Neuronal stem cell (in vitro differentiated cells): ENCODE measurements at regions not wholly inside any gene's neighbourhood (a gene's known extent, or its start where the extent isn't known, plus 50 kb on each side); places are given as distances from the start of the nearest gene placed in this dataset.

Experiments used
- DNase-seq: peaks from one replicate; pipeline ENCODE4 v3.0.0-alpha.2; 2013; ENCODE audit warnings: low spot score
- H2AFZ ChIP-seq: one replicate; pipeline ENCODE4 v1.6.1; 2013; ENCODE audit warnings: mild to moderate bottlenecking, low read length, inconsistent platforms
- H2AK5ac ChIP-seq: 2 replicates; pipeline ENCODE4 v1.6.1; 2013; ENCODE audit warnings: low read depth, mild to moderate bottlenecking, inconsistent platforms, low read length, moderate library complexity, mixed read lengths
- H2BK120ac ChIP-seq: 2 replicates; pipeline ENCODE4 v1.6.1; 2013; ENCODE audit warnings: low read depth, mild to moderate bottlenecking, inconsistent platforms, low read length, moderate library complexity, mixed read lengths
- H2BK12ac ChIP-seq: one replicate; pipeline ENCODE4 v1.6.1; 2013; ENCODE audit warnings: low read length, inconsistent platforms
- H2BK15ac ChIP-seq: 2 replicates; pipeline ENCODE4 v1.6.1; 2013; ENCODE audit warnings: mild to moderate bottlenecking, low read length, inconsistent platforms, mixed read lengths
- H2BK5ac ChIP-seq: one replicate; pipeline ENCODE4 v1.6.1; 2013; ENCODE audit warnings: inconsistent platforms, mild to moderate bottlenecking, low read length, moderate library complexity
- H3K14ac ChIP-seq: one replicate; pipeline ENCODE4 v1.6.1; 2013; ENCODE audit warnings: low read length, inconsistent platforms
- H3K18ac ChIP-seq: 2 replicates; pipeline ENCODE4 v1.6.1; 2013; ENCODE audit warnings: low read length, inconsistent platforms
- H3K23ac ChIP-seq: 2 replicates; pipeline ENCODE4 v1.6.1; 2013; ENCODE audit warnings: low read depth, mild to moderate bottlenecking, mixed read lengths, low read length, inconsistent platforms; ENCODE audit not compliant: poor library complexity
- H3K27ac ChIP-seq: replicated peaks from 3 replicates; pipeline ENCODE4 v1.5.1; 2013; ENCODE audit warnings: low read length, inconsistent platforms
- H3K27me3 ChIP-seq, 3 experiments: 2 replicates each; pipeline ENCODE4 v1.6.1; 2013; ENCODE audit warnings: low read length in 3 of 3, mild to moderate bottlenecking in 2 of 3, inconsistent platforms in 1 of 3, low read depth in 1 of 3, mixed read lengths in 1 of 3, moderate library complexity in 1 of 3; ENCODE audit not compliant: control insufficient read depth in 3 of 3, insufficient read depth in 3 of 3
- H3K36me3 ChIP-seq, 2 donors: replicated peaks in 1 of 2; 2 replicates each; pipeline ENCODE4 v1.6.1; 2013; ENCODE audit warnings: low read length in 2 of 2; ENCODE audit not compliant: control insufficient read depth in 2 of 2, insufficient read depth in 2 of 2
- H3K4ac ChIP-seq: 2 replicates; pipeline ENCODE4 v1.6.1; 2013; ENCODE audit warnings: inconsistent platforms, mild to moderate bottlenecking, low read length, moderate library complexity
- H3K4me1 ChIP-seq, 2 donors: 1 replicate in 1 of 2; 2 replicates in 1 of 2; pipeline ENCODE4 v1.6.1; 2013; ENCODE audit warnings: low read length in 2 of 2, low read depth in 1 of 2; ENCODE audit not compliant: control insufficient read depth in 2 of 2, insufficient read depth in 1 of 2
- H3K4me2 ChIP-seq: one replicate; pipeline ENCODE4 v1.6.1; 2013; ENCODE audit warnings: mild to moderate bottlenecking, low read length, inconsistent platforms; ENCODE audit not compliant: insufficient read depth, poor library complexity, severe bottlenecking
- H3K4me3 ChIP-seq, 2 donors: 2 replicates each; pipeline ENCODE4 v1.5.1; 2013; ENCODE audit warnings: low read length in 2 of 2, mild to moderate bottlenecking in 2 of 2, inconsistent platforms in 1 of 2, moderate library complexity in 1 of 2
- H3K79me1 ChIP-seq: one replicate; pipeline ENCODE4 v1.6.1; 2013; ENCODE audit warnings: low read depth, mild to moderate bottlenecking, inconsistent platforms, low read length, moderate library complexity
- H3K9ac ChIP-seq: one replicate; pipeline ENCODE4 v1.6.1; 2013; ENCODE audit warnings: mild to moderate bottlenecking, low read depth, low read length, inconsistent platforms; ENCODE audit not compliant: poor library complexity
- H3K9me3 ChIP-seq, 2 donors: replicated peaks in 1 of 2; 2 replicates each; pipeline versions ENCODE3 to v1.6.1; 2013; ENCODE audit warnings: low read length in 2 of 2, mild to moderate bottlenecking in 2 of 2, inconsistent platforms in 1 of 2, low read depth in 1 of 2, mixed read lengths in 1 of 2, moderate library complexity in 1 of 2; ENCODE audit not compliant: control insufficient read depth in 2 of 2, insufficient read depth in 1 of 2
- H4K8ac ChIP-seq: one replicate; pipeline ENCODE4 v1.6.1; 2013; ENCODE audit warnings: low read depth, mild to moderate bottlenecking, inconsistent platforms, low read length, moderate library complexity
- H4K91ac ChIP-seq: one replicate; pipeline ENCODE4 v1.6.1; 2013; ENCODE audit warnings: low read length, low read depth, mild to moderate bottlenecking, inconsistent platforms; ENCODE audit not compliant: poor library complexity
- WGBS, 2 donors: extraction: QIAGEN DNeasy Blood & Tissue Kit; methylation state at CpG; one replicate each; pipeline ENCODE4 v1.1.7; 2013; ENCODE audit warnings: missing lambda C conversion rate in 2 of 2, mixed read lengths in 1 of 2; ENCODE audit not compliant: insufficient read length in 2 of 2, insufficient replicate concordance in 1 of 2; ENCODE audit errors: extremely low coverage in 2 of 2; 5-methylcytosine and 5-hydroxymethylcytosine counted together

DNA sequence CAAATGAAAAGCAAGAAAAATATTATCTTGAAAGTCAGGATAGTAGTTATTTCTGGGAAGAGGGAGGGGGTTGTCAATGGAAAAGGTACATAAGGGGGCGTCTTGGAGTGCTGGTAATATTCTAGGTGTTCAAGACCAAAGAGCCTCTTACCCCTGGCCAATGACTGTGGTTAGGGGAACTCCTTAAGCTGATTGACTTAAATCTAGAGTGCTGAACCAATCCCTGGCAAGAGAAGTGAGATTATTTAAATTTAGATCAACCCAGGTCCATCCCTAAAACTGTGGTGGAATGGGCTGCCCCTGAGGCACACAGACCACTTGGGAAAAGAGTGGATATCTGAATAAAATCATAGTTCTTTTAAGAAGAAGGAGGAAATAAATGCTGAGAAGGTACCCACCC is 174.1 kb downstream of the COPRS start:
- no peaks in the 10 kb centered on the region for H3K36me3 ChIP-seq
- no peak overlapping the region for H3K23ac ChIP-seq
- no peak overlapping the region for H3K4ac ChIP-seq
- no peak overlapping the region for H2AK5ac ChIP-seq
- no peak overlapping the region for H3K4me2 ChIP-seq
- H2BK15ac ChIP-seq: no peak overlapping the region
- no peak overlapping the region for H4K8ac ChIP-seq
- WGBS, 2 donors: no CpG with 5 or more reads among the region's 1 CpG
- no peaks in the 10 kb centered on the region for H3K9me3 ChIP-seq
- no peak overlapping the region for H3K9ac ChIP-seq
- H3K79me1 ChIP-seq: no peaks in the 10 kb centered on the region
- peaks cover 0 to 2% of the 10 kb centered on the region in 2 donors for H3K4me1 ChIP-seq
- no peak overlapping the region for H2BK12ac ChIP-seq
- no peak overlapping the region for H2AFZ ChIP-seq
- no peak for DNase-seq
- peaks cover 0 to 2% (median 0%) of the 10 kb centered on the region in 3 experiments for H3K27me3 ChIP-seq
- H4K91ac ChIP-seq: no peak overlapping the region
- no peak overlapping the region for H3K27ac ChIP-seq
- H3K14ac ChIP-seq: no peak overlapping the region
- H2BK120ac ChIP-seq: no peak overlapping the region
- no peak overlapping the region for H3K4me3 ChIP-seq
- no peak overlapping the region for H2BK5ac ChIP-seq
- H3K18ac ChIP-seq: no peak overlapping the region

DNA sequence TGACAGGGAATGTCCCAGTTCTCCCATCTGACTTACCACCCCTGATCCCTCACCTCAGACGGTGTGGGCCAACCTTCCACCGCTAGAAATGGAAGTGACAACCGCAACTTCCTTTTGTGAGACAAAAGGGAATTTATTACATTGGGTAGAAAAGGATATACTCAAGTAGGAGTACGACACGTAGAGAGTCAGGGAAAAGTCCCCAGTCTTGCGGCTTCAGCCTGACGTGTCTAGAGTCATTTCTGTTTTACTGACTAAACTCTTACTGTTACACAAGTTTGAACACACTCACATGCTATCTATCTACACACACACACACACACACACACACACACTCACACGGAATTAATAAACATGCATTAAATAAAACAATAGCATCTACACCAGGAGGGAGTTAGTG is 178.9 kb downstream of the COPRS start:
- Histone ChIP-seq H2BK12ac (no peak overlapping the region), H3K14ac (no peak overlapping the region), H2BK120ac (no peak overlapping the region), H3K23ac (no peak overlapping the region), H3K4ac (no peak overlapping the region), H3K9me3 (no peaks in the 10 kb centered on the region), H2AFZ (no peak overlapping the region), H2BK15ac (no peak overlapping the region), H4K91ac (no peak overlapping the region), H3K18ac (no peak overlapping the region), H3K79me1 (no peaks in the 10 kb centered on the region), H3K27ac (no peak overlapping the region), H3K4me1 (no peaks in the 10 kb centered on the region), H3K36me3 (no peaks in the 10 kb centered on the region), H3K9ac (no peak overlapping the region), H3K4me3 (no peak overlapping the region), H2BK5ac (no peak overlapping the region), H4K8ac (no peak overlapping the region), H3K27me3 (peaks cover 0 to 2% (median 0%) of the 10 kb centered on the region in 3 experiments), H2AK5ac (no peak overlapping the region), H3K4me2 (no peak overlapping the region)
- no peak for DNase-seq
- no CpG with 5 or more reads among the region's 8 CpGs for WGBS, 2 donors

DNA sequence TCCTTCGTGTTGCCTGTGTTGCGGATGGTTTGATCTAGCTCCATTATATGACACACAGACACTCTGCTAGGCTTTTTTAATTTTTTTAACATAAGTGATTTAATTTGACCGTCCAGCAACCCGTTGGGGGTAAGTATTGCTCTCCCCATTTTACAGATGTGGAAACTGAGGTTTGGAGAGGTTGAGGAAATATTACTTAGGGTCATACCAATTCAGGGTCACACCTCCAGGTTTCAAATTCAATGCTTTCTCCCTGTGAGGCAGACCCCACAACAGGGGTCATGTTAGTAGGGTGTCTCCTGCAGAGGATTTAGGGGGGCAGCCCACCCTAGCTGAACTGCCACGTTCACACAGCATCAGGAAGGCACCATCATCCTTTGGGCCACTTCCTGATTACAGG is 179.4 kb downstream of the COPRS start:
- no peak for DNase-seq
- whole genome bisulfite sequencing, 2 donors: no CpG with 5 or more reads among the region's 5 CpGs
- H2AFZ ChIP-seq: no peak overlapping the region

DNA sequence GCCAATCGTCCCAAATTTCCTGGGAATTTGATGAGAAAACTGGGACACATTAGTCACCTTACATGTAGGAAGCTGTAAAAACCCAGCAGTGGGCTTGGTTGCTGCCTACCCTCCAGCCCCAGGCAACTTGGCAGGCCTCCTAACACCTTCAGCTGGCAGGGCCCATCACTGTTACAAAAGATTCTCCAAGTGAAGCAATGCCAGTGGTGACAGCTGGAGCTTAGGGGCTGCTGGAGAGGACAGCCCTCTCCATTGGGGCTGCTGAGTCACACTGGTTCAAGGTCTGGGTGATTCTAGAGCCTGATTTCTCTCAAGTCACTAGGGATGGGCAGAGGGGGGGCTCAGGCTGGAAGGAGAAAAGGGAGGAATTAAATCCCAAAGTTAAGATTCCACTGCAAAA is 180.6 kb downstream of the COPRS start:
- Histone ChIP-seq H2BK5ac (no peak overlapping the region), H2BK15ac (no peak overlapping the region), H3K27ac (no peak overlapping the region), H3K36me3 (no peaks in the 10 kb centered on the region), H3K9ac (no peak overlapping the region), H3K23ac (no peak overlapping the region), H4K91ac (no peak overlapping the region), H2BK12ac (no peak overlapping the region), H3K9me3 (no peaks in the 10 kb centered on the region), H2BK120ac (no peak overlapping the region), H3K4ac (no peak overlapping the region), H2AK5ac (no peak overlapping the region), H3K79me1 (no peaks in the 10 kb centered on the region), H3K4me2 (no peak overlapping the region), H3K4me1 (no peaks in the 10 kb centered on the region), H3K18ac (no peak overlapping the region), H2AFZ (no peak overlapping the region), H3K14ac (no peak overlapping the region), H3K4me3 (no peak overlapping the region), H4K8ac (no peak overlapping the region), H3K27me3 (no peaks in the 10 kb centered on the region)
- WGBS, 2 donors: no CpG with 5 or more reads among the region's 1 CpG
- no peak for DNase-seq

More for the DNA sequence above, 179.4 kb downstream of the COPRS start:
- H3K36me3 ChIP-seq: no peaks in the 10 kb centered on the region
- H3K4me3 ChIP-seq: no peak overlapping the region
- H3K9ac ChIP-seq: no peak overlapping the region
- no peak overlapping the region for H3K4me2 ChIP-seq
- H2BK15ac ChIP-seq: no peak overlapping the region
- no peaks in the 10 kb centered on the region for H3K79me1 ChIP-seq
- H3K18ac ChIP-seq: no peak overlapping the region
- H3K4me1 ChIP-seq: no peaks in the 10 kb centered on the region
- H2AK5ac ChIP-seq: no peak overlapping the region
- H3K4ac ChIP-seq: no peak overlapping the region
- H2BK120ac ChIP-seq: no peak overlapping the region
- H3K27ac ChIP-seq: no peak overlapping the region
- no peak overlapping the region for H4K91ac ChIP-seq
- no peak overlapping the region for H2BK5ac ChIP-seq
- H3K23ac ChIP-seq: no peak overlapping the region
- H2BK12ac ChIP-seq: no peak overlapping the region
- no peaks in the 10 kb centered on the region for H3K27me3 ChIP-seq
- no peak overlapping the region for H4K8ac ChIP-seq
- H3K14ac ChIP-seq: no peak overlapping the region
- no peaks in the 10 kb centered on the region for H3K9me3 ChIP-seq
